Fibroblast of lung (primary cell): ENCODE measurements at regions not wholly inside any gene's neighbourhood (a gene's known extent, or its start where the extent isn't known, plus 50 kb on each side); places are given as distances from the start of the nearest gene placed in this dataset.

Experiments
- CTCF ChIP-seq, 2 donors: IDR thresholded peaks in 1 of 2; conservative IDR thresholded peaks in 1 of 2; 1 replicate in 1 of 2; 2 replicates in 1 of 2; pipeline ENCODE4 v1.5.1; 2011 to 2012; ENCODE audit warnings: low read length in 2 of 2, control low read depth in 1 of 2, inconsistent platforms in 1 of 2, low read depth in 1 of 2, mild to moderate bottlenecking in 1 of 2
- EZH2 ChIP-seq: IDR thresholded peaks from 2 replicates; pipeline ENCODE4 v1.5.1; 2012; ENCODE audit warnings: low read length, control low read depth, mild to moderate bottlenecking; ENCODE audit errors: missing control alignments

GRCh38 chr7:73971322-73971703, 56.7 kb upstream of the ELN start:
- TF ChIP-seq CTCF (conservative IDR thresholded peaks at IDR 0.05 in 1 of 2, IDR thresholded peaks at IDR 0.05 in 1 of 2; ENCODE audit: low read depth in 1 of 2, low read length in 2 of 2), result no peak
- no peak for TF ChIP-seq EZH2
